Erythroblast (primary cell): ENCODE measurements at regions not wholly inside any gene's neighbourhood (a gene's known extent, or its start where the extent isn't known, plus 50 kb on each side); places are given as distances from the start of the nearest gene placed in this dataset.

Experiments used
- GATA1 ChIP-seq: IDR thresholded peaks from 2 replicates; pipeline ENCODE4 v1.6.1; 2011; ENCODE audit warnings: low read depth, mild to moderate bottlenecking, control low read depth, low read length, moderate library complexity
- POLR2A ChIP-seq: IDR thresholded peaks from 2 replicates; pipeline ENCODE4 v1.6.1; 2011; ENCODE audit warnings: mild to moderate bottlenecking, low read length

DNA sequence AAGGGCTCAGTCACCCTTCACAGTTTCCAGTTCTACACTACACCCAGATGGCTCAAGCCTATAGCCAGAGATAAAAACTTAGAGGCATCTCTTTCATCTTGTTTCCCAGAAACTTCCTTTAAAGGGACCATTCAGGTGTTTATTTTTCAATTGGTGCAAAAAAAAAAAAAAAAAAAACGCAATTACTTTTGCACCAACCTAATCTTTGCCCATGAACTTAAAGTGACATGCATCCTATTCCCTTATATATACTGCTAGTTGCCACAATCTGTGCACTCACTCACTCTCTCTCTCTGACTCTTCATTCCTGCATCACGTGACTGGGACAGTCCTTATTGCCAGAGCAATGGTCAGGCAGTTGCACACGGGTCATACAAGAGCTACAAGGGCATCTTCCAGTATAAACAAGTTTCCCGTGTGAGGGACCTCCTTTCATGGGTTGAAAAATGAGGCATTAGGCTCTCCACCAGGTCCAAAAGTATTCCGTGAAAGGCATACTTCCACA is 789.4 kb downstream of the EPHA4 start:
- TF ChIP-seq POLR2A (no peak), GATA1 (no peak)
